HUES6 (cell line): ENCODE measurements at regions not wholly inside any gene's neighbourhood (a gene's known extent, or its start where the extent isn't known, plus 50 kb on each side); places are given as distances from the start of the nearest gene placed in this dataset.
"Not testable (repeated sequence)": the region's sequence is repeated elsewhere in the genome, so short reads cannot be mapped to it uniquely, and the experiment has no call there.

Experiments used
- H3K27ac ChIP-seq: 2 replicates; pipeline ENCODE4 v1.7.0; 2013; ENCODE audit warnings: low read depth, mild to moderate bottlenecking, low read length, inconsistent platforms
- H3K27me3 ChIP-seq: 2 replicates; pipeline ENCODE4 v1.6.1; 2013; ENCODE audit warnings: low read length; ENCODE audit not compliant: control insufficient read depth, insufficient read depth
- H3K36me3 ChIP-seq: 2 replicates; pipeline ENCODE4 v1.6.1; 2013; ENCODE audit warnings: low read length; ENCODE audit not compliant: control insufficient read depth, insufficient read depth
- H3K4me1 ChIP-seq: 2 replicates; pipeline ENCODE4 v1.6.1; 2013; ENCODE audit warnings: low read length; ENCODE audit not compliant: control insufficient read depth, insufficient read depth
- H3K4me3 ChIP-seq: 2 replicates; pipeline ENCODE4 v1.5.1; 2013; ENCODE audit warnings: low read depth, low read length
- H3K9ac ChIP-seq: one replicate; pipeline ENCODE4 v1.6.1; 2013; ENCODE audit warnings: mild to moderate bottlenecking, low read length
- H3K9me3 ChIP-seq: 2 replicates; pipeline ENCODE4 v1.6.1; 2013; ENCODE audit warnings: low read depth, low read length; ENCODE audit not compliant: control insufficient read depth, insufficient read depth

GRCh38 chr12:25615119-25615518 lies 62.0 kb upstream of the LMNTD1 start:
- Histone ChIP-seq H3K27ac (no peak overlapping the region), H3K27me3 (no peaks in the 10 kb centered on the region), H3K4me3 (no peak overlapping the region)

GRCh38 chr12:25616286-25616685 lies 63.2 kb upstream of the LMNTD1 start:
- Histone ChIP-seq H3K27ac (no peak overlapping the region), H3K9ac (no peak overlapping the region), H3K36me3 (no peaks in the 10 kb centered on the region), H3K4me3 (no peak overlapping the region), H3K4me1 (no peaks in the 10 kb centered on the region), H3K9me3 (no peaks in the 10 kb centered on the region), H3K27me3 (no peaks in the 10 kb centered on the region)

More at GRCh38 chr12:25615119-25615518, 62.0 kb upstream of the LMNTD1 start:
- H3K9me3 ChIP-seq, result no peaks in the 10 kb centered on the region
- H3K36me3 ChIP-seq, result no peaks in the 10 kb centered on the region
- H3K9ac ChIP-seq, result no peak overlapping the region
- H3K4me1 ChIP-seq, result no peaks in the 10 kb centered on the region

GRCh38 chr12:25617991-25618390 lies 64.9 kb upstream of the LMNTD1 start:
- no peaks in the 10 kb centered on the region for H3K27me3 ChIP-seq
- no peak overlapping the region for H3K27ac ChIP-seq
- H3K36me3 ChIP-seq, result no peaks in the 10 kb centered on the region
- no peak overlapping the region for H3K4me3 ChIP-seq
- no peaks in the 10 kb centered on the region for H3K9me3 ChIP-seq
- H3K4me1 ChIP-seq, result no peaks in the 10 kb centered on the region
- H3K9ac ChIP-seq, result no peak overlapping the region

- no peak overlapping the region for H3K4me3 ChIP-seq
- no peaks in the 10 kb centered on the region for H3K4me1 ChIP-seq
- H3K36me3 ChIP-seq, result no peaks in the 10 kb centered on the region
- H3K27ac ChIP-seq, result no peak overlapping the region
- H3K9ac ChIP-seq, result no peak overlapping the region
- H3K9me3 ChIP-seq, result 0 out of 2 replicates have a peak, but pooled peaks cover 3% of the 10 kb centered on the region
- no peaks in the 10 kb centered on the region for H3K27me3 ChIP-seq
Observed at GRCh38 chr12:25623816-25624215, 70.7 kb upstream of the LMNTD1 start.

- no peak overlapping the region for H3K9ac ChIP-seq
- no peaks in the 10 kb centered on the region for H3K4me1 ChIP-seq
- no peak overlapping the region for H3K4me3 ChIP-seq
- H3K27me3 ChIP-seq, result no peaks in the 10 kb centered on the region
- no peak overlapping the region for H3K27ac ChIP-seq
- H3K9me3 ChIP-seq, result 0 out of 2 replicates have a peak, but pooled peaks cover 3% of the 10 kb centered on the region
- H3K36me3 ChIP-seq, result no peaks in the 10 kb centered on the region
Observed at GRCh38 chr12:25625146-25625545, 72.1 kb upstream of the LMNTD1 start.

GRCh38 chr12:25629341-25629740 lies 76.3 kb upstream of the LMNTD1 start:
- no peaks in the 10 kb centered on the region for H3K36me3 ChIP-seq
- H3K9me3 ChIP-seq, result 0 out of 2 replicates have a peak, but pooled peaks cover 3% of the 10 kb centered on the region
- H3K4me3 ChIP-seq, result no peak overlapping the region
- no peaks in the 10 kb centered on the region for H3K4me1 ChIP-seq
- H3K27ac ChIP-seq, result no peak overlapping the region
- no peak overlapping the region for H3K9ac ChIP-seq
- H3K27me3 ChIP-seq, result no peaks in the 10 kb centered on the region

GRCh38 chr12:25630735-25631515 lies 77.8 kb upstream of the LMNTD1 start:
- H3K9ac ChIP-seq, H3K9me3 ChIP-seq, H3K4me1 ChIP-seq, H3K27me3 ChIP-seq, H3K4me3 ChIP-seq, H3K27ac ChIP-seq, H3K36me3 ChIP-seq: not testable (repeated sequence)

GRCh38 chr12:25633149-25633548 lies 80.1 kb upstream of the LMNTD1 start:
- not testable (repeated sequence) for H3K27me3 ChIP-seq, H3K36me3 ChIP-seq, H3K9ac ChIP-seq, H3K9me3 ChIP-seq, H3K27ac ChIP-seq, H3K4me1 ChIP-seq, H3K4me3 ChIP-seq

- Histone ChIP-seq H3K4me3 (no peak overlapping the region), H3K36me3 (no peaks in the 10 kb centered on the region), H3K27me3 (no peaks in the 10 kb centered on the region), H3K9ac (no peak overlapping the region), H3K9me3 (0 out of 2 replicates have a peak, but pooled peaks cover 4% of the 10 kb centered on the region), H3K27ac (no peak overlapping the region), H3K4me1 (no peaks in the 10 kb centered on the region)
Observed at GRCh38 chr12:25637752-25638151, 84.7 kb upstream of the LMNTD1 start.

- Histone ChIP-seq H3K36me3 (no peaks in the 10 kb centered on the region), H3K27me3 (no peaks in the 10 kb centered on the region), H3K9ac (no peak overlapping the region), H3K27ac (no peak overlapping the region), H3K4me1 (no peaks in the 10 kb centered on the region), H3K9me3 (0 out of 2 replicates have a peak, but pooled peaks cover 4% of the 10 kb centered on the region), H3K4me3 (no peak overlapping the region)
Observed at GRCh38 chr12:25639406-25639805, 86.3 kb upstream of the LMNTD1 start.

GRCh38 chr12:25644979-25645378 lies 91.9 kb upstream of the LMNTD1 start:
- no peak overlapping the region for H3K4me3 ChIP-seq
- H3K27ac ChIP-seq, result no peak overlapping the region
- peaks cover 6% of the 10 kb centered on the region for H3K4me1 ChIP-seq
- no peaks in the 10 kb centered on the region for H3K36me3 ChIP-seq
- H3K27me3 ChIP-seq, result no peaks in the 10 kb centered on the region
- no peaks in the 10 kb centered on the region for H3K9me3 ChIP-seq
- no peak overlapping the region for H3K9ac ChIP-seq
